ENCODE measurements at regions not wholly inside any gene's neighbourhood (a gene's known extent, or its start where the extent isn't known, plus 50 kb on each side); places are given as distances from the start of the nearest gene placed in this dataset.

GRCh38 chr2:8376603-8377410, 305.0 kb upstream of the ID2 start:
- no peak for TF ChIP-seq EP300 (IDR thresholded peaks at IDR 0.05; ENCODE audit: low read depth)
- no peak for TF ChIP-seq POLR2A (IDR thresholded peaks at IDR 0.05)
- TF ChIP-seq CTCF (IDR thresholded peaks at IDR 0.05) = no peak
